Tibial artery (tissue), 4 donors: ENCODE measurements at regions not wholly inside any gene's neighbourhood (a gene's known extent, or its start where the extent isn't known, plus 50 kb on each side); places are given as distances from the start of the nearest gene placed in this dataset.

Experiments
- DNase-seq, 2 donors: peaks; one replicate each; pipeline ENCODE4 v3.0.0-alpha.2; 2019
- H3K27ac ChIP-seq, 2 donors: fragments of 200-600 bp; sonication (generic) in 1 of 2; 1 replicate in 1 of 2; 2 replicates in 1 of 2; pipeline ENCODE4 v1.5.1; 2018 to 2019; ENCODE audit warnings: mild to moderate bottlenecking in 1 of 2
- H3K27me3 ChIP-seq, 2 donors: fragments of 200-600 bp; sonication (generic) in 1 of 2; one replicate each; pipeline versions ENCODE4 v1.5.1 to v1.6.0; 2016 to 2019
- H3K36me3 ChIP-seq, 3 donors: fragments of 200-600 bp; sonication (generic) in 2 of 3; one replicate each; pipeline ENCODE4 v1.5.1; 2016 to 2019; ENCODE audit warnings: mild to moderate bottlenecking in 2 of 3
- H3K4me1 ChIP-seq, 4 donors: fragments of 200-600 bp; sonication (generic) in 2 of 4; 1 replicate in 3 of 4; 2 replicates in 1 of 4; pipeline ENCODE4 v1.5.1; 2016 to 2019
- H3K4me3 ChIP-seq, 2 donors: fragments of 200-600 bp; sonication (generic) in 1 of 2; 1 replicate in 1 of 2; 2 replicates in 1 of 2; pipeline ENCODE4 v1.5.1; 2018 to 2019; ENCODE audit warnings: mild to moderate bottlenecking in 2 of 2
- H3K9me3 ChIP-seq, 3 donors: fragments of 200-600 bp; sonication (generic) in 1 of 3; one replicate each; pipeline ENCODE4 v1.5.1; 2016 to 2019
- intact Hi-C: fragments of 100-400 bp; cut with DNase I; formaldehyde crosslinking; loops from one replicate; pipeline ENCODE4 v1.15.0; 2023; ENCODE audit warnings: low total_unique reads
- TF ChIP-seq, protein P1 (sequence below), 2 experiments: fragments of 200-600 bp in 1 of 2; fragments of 450-650 bp in 1 of 2; IDR thresholded peaks; one replicate each; pipeline ENCODE4 v1.5.1; 2017 to 2019; ENCODE audit warnings: antibody characterized with exemption in 2 of 2, mild to moderate bottlenecking in 1 of 2, moderate library complexity in 1 of 2

DNA sequence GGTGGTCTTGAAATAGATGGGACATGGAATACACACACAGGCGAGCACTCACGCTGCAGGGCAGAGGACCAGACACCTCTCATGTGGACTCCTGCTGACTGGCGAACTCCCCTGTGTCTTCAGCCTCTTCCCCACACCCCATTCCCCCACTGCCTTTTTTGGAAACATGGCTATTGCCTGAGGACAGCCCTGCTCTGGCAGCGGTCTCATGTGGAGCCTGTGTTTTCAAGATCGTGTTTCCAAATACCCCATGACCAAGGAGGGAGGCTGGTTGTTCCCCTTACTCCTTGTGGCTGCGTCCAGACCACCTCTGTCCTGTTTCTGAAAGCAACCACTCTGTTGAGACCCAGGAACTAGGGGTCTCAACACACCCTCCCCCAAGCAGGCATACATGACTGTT is 119.4 kb downstream of the C1orf94 start:
- H3K4me1 ChIP-seq: no peaks in the 10 kb centered on the region
- DNase-seq: no peak
- H3K27me3 ChIP-seq: no peaks in the 10 kb centered on the region
- H3K4me3 ChIP-seq: no peak overlapping the region
- no peaks in the 10 kb centered on the region for H3K9me3 ChIP-seq
- intact Hi-C loops: no loop called here
- no peak overlapping the region for H3K27ac ChIP-seq
- TF ChIP-seq, protein P1, sequence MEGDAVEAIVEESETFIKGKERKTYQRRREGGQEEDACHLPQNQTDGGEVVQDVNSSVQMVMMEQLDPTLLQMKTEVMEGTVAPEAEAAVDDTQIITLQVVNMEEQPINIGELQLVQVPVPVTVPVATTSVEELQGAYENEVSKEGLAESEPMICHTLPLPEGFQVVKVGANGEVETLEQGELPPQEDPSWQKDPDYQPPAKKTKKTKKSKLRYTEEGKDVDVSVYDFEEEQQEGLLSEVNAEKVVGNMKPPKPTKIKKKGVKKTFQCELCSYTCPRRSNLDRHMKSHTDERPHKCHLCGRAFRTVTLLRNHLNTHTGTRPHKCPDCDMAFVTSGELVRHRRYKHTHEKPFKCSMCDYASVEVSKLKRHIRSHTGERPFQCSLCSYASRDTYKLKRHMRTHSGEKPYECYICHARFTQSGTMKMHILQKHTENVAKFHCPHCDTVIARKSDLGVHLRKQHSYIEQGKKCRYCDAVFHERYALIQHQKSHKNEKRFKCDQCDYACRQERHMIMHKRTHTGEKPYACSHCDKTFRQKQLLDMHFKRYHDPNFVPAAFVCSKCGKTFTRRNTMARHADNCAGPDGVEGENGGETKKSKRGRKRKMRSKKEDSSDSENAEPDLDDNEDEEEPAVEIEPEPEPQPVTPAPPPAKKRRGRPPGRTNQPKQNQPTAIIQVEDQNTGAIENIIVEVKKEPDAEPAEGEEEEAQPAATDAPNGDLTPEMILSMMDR (IDR thresholded peaks at IDR 0.05): no peak
- H3K36me3 ChIP-seq: no peaks in the 10 kb centered on the region

DNA sequence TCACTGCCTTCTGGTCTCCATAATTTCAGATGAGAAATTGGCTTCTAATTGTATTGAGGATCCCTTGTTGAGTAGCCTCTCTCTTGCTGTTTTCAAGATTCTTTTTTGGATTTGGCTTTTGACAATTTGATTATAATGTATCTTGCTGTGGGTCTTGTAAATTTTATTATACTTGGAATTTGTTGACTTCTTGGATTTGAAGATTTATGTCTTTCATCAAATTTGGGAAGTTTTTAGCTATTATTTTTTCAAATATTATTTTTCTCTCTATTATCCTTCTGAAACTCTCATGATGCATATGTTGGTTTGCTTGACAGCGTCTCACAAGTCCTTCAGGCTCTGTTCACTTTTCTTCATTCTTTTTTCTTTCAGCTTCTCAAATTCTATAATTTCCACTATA is 126.1 kb downstream of the C1orf94 start:
- Histone ChIP-seq H3K4me1 (no peaks in the 10 kb centered on the region), H3K27ac (no peak overlapping the region), H3K27me3 (no peaks in the 10 kb centered on the region), H3K36me3 (no peaks in the 10 kb centered on the region), H3K9me3 (peaks cover 0 to 11% (median 9%) of the 10 kb centered on the region in 3 donors), H3K4me3 (no peak overlapping the region)
- no peak for DNase-seq
- intact Hi-C loops: no loop called here
- TF ChIP-seq, protein P1 (IDR thresholded peaks at IDR 0.05): no peak

DNA sequence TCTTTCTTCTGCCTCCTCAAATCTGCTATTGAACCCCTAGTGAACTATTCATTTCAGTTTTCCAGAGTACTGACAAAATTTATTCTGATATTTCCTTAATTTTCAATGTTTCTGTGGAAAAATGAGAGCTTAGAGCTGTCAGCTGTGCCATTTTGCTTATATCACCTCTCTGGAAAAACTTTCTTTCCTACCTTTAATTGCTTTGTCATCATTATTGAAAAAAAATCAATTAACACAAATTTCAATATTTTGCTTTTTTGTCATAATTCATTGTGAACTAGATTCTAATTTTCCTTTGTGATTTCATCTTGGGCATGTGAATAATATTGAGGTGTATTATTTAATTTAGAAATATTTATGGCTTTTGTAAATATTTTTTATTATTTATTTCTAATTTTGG is 126.5 kb downstream of the C1orf94 start:
- H3K36me3 ChIP-seq: no peaks in the 10 kb centered on the region
- TF ChIP-seq, protein P1 (IDR thresholded peaks at IDR 0.05): no peak
- no peak overlapping the region for H3K27ac ChIP-seq
- intact Hi-C loops: no loop called here
- no peak overlapping the region for H3K4me3 ChIP-seq
- no peaks in the 10 kb centered on the region for H3K4me1 ChIP-seq
- peaks cover 0 to 11% (median 9%) of the 10 kb centered on the region in 3 donors for H3K9me3 ChIP-seq
- no peaks in the 10 kb centered on the region for H3K27me3 ChIP-seq
- DNase-seq: no peak

DNA sequence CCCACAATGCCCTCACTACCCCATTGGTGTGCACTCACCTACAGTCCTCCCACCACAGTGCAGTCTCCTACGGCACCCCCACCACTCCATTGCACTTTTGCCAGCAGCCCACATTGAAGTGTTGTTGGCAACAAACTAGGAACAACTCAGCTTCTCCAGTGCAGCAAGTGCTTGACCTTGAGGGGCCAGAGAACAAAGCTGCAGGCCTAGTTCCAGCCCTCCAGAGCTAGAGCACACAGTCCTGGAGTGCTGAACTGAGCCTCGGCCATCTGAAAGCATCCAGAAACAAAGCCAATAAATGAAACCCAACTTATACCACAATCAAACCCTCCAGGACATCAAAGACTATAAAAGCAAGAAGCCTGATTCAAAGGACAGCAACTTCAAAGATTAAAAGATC is 129.9 kb downstream of the C1orf94 start:
- Histone ChIP-seq H3K4me3 (no peak overlapping the region), H3K36me3 (no peaks in the 10 kb centered on the region), H3K4me1 (no peaks in the 10 kb centered on the region), H3K27me3 (no peaks in the 10 kb centered on the region), H3K9me3 (peaks cover 0 to 11% (median 9%) of the 10 kb centered on the region in 3 donors), H3K27ac (no peak overlapping the region)
- intact Hi-C loops: no loop called here
- DNase-seq: no peak
- TF ChIP-seq, protein P1 (IDR thresholded peaks at IDR 0.05): no peak

DNA sequence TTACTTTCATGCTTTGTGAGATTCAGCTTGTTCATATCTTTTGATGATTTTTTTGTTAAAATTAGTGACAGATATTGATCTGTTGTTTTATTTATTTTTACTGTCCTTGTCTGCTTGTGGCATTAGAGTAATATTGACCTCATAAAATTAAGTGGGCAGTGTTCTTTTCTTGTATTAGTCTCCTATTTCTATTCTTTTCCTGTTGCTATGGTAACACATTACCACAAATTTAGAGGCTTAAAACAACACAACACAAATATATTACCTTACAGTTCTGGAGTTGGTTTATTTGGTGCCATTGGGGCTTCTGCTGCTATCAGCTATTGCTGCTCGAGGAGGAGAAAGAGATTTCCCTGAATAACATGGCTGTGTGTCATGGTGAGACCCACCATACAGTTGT is 135.7 kb downstream of the C1orf94 start:
- intact Hi-C loops: no loop called here
- TF ChIP-seq, protein P1 (IDR thresholded peaks at IDR 0.05): no peak

DNA sequence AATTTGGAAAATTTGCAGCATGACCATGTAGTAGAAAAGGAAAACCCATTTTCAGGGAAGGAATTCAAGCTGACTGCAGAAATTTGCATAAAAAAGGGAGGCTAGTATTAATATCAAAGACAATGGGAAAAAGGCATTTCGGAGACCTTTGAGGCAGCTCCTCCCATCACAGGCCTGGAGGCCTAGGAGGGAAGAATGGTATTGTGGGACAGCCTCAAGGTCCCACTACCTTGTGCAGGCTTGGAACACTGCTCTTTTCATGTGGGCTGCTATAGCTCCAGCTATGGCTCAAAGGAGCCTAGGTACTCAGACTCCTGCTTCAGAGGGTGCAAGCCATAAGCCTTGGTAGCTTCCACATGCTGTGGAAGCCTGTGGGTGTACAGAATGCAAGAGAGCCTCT is 139.3 kb downstream of the C1orf94 start:
- no peaks in the 10 kb centered on the region for H3K4me1 ChIP-seq
- TF ChIP-seq, protein P1 (IDR thresholded peaks at IDR 0.05): no peak
- no peak overlapping the region for H3K4me3 ChIP-seq
- H3K27ac ChIP-seq: no peak overlapping the region
- no peak for DNase-seq
- H3K36me3 ChIP-seq: no peaks in the 10 kb centered on the region
- intact Hi-C loops: no loop called here
- no peaks in the 10 kb centered on the region for H3K27me3 ChIP-seq
- peaks cover 0 to 15% (median 8%) of the 10 kb centered on the region in 3 donors for H3K9me3 ChIP-seq

More for the DNA sequence above, 135.7 kb downstream of the C1orf94 start:
- no peak overlapping the region for H3K4me3 ChIP-seq
- H3K27ac ChIP-seq: no peak overlapping the region
- H3K4me1 ChIP-seq: no peaks in the 10 kb centered on the region
- no peaks in the 10 kb centered on the region for H3K27me3 ChIP-seq
- H3K36me3 ChIP-seq: no peaks in the 10 kb centered on the region
- H3K9me3 ChIP-seq: peaks cover 0 to 15% (median 8%) of the 10 kb centered on the region in 3 donors
- DNase-seq: no peak
